OCI-LY1 (cell line): ENCODE measurements at regions not wholly inside any gene's neighbourhood (a gene's known extent, or its start where the extent isn't known, plus 50 kb on each side); places are given as distances from the start of the nearest gene placed in this dataset.

ENCODE experiments used
- CTCF ChIP-seq: fragments of 200-600 bp; sonication (generic), shearing (Covaris generic); IDR thresholded peaks from 2 replicates; pipeline ENCODE4 v1.5.1; 2017; ENCODE audit warnings: mild to moderate bottlenecking, antibody characterized with exemption, low read length, moderate library complexity, mixed read lengths
- EZH2 ChIP-seq: fragments of 200-600 bp; sonication (generic), shearing (Covaris generic); IDR thresholded peaks from 2 replicates; pipeline ENCODE4 v1.8.0; 2017; ENCODE audit warnings: borderline replicate concordance, mixed run types, mild to moderate bottlenecking, antibody characterized with exemption, low read length, moderate library complexity, mixed read lengths

GRCh38 chr14:21735639-21736307, 62.2 kb upstream of the OR4E1 start:
- TF ChIP-seq CTCF (no peak), EZH2 (no peak)
